ENCODE measurements at regions not wholly inside any gene's neighbourhood (a gene's known extent, or its start where the extent isn't known, plus 50 kb on each side); places are given as distances from the start of the nearest gene placed in this dataset.

DNA sequence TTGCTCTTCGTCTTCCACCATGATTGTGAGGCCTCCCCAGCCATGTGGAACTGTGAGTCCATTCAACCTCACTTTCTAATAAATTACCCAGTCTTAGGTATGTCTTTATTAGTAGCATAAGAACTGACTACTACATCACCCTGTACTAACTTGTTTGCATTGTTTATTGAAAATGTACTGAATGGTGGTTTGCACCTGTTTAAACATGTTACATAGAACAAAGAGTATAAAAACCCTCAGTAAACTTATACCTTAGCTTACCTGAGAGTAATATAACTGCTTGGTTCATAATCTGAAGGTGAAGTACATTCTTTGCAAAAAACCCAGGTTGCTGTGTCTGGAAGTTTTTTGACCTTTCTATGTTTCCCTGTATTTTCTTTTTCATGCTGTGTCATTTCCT, 777.8 kb downstream of the TBC1D32 start:
- DNase-seq (ENCODE audit: low read depth, low spot score): no peak
- Histone ChIP-seq H3K4me3 (ENCODE audit: low read depth, low read length) (no peak overlapping the region), H3K9me3 (ENCODE audit: control insufficient read depth, insufficient read depth, low read length) (peaks cover 4% of the 10 kb centered on the region), H3K27ac (ENCODE audit: low read depth, low read length) (no peak overlapping the region), H3K27me3 (ENCODE audit: control insufficient read depth, insufficient read depth, low read length) (no peaks in the 10 kb centered on the region)
- ChIA-PET CTCF (no interaction called here), POLR2A (no interaction called here)
- TF ChIP-seq, protein P1, sequence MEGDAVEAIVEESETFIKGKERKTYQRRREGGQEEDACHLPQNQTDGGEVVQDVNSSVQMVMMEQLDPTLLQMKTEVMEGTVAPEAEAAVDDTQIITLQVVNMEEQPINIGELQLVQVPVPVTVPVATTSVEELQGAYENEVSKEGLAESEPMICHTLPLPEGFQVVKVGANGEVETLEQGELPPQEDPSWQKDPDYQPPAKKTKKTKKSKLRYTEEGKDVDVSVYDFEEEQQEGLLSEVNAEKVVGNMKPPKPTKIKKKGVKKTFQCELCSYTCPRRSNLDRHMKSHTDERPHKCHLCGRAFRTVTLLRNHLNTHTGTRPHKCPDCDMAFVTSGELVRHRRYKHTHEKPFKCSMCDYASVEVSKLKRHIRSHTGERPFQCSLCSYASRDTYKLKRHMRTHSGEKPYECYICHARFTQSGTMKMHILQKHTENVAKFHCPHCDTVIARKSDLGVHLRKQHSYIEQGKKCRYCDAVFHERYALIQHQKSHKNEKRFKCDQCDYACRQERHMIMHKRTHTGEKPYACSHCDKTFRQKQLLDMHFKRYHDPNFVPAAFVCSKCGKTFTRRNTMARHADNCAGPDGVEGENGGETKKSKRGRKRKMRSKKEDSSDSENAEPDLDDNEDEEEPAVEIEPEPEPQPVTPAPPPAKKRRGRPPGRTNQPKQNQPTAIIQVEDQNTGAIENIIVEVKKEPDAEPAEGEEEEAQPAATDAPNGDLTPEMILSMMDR (IDR thresholded peaks at IDR 0.05; ENCODE audit: low read depth, low read length): no peak

DNA sequence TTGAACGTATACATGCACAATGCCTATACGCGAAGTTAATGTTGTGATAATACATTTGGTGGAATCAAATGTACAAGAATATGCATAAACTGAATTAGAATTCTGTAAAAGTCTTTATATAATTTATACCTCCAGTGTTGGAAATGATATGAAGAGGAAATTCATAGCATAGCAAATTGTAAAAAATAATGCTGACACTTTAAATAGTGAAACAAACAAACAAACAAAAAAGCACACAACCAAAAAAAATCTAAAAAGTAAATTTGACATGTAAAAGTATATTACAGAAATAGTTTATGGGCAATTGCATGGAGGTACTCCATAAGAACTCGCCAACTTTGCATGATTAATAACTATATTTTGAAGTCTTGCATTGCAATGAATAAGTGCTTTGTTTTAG, 780.9 kb downstream of the TBC1D32 start:
- no peak overlapping the region for H3K4me3 ChIP-seq (ENCODE audit: low read depth, low read length)
- ChIA-PET CTCF (no interaction called here), POLR2A (no interaction called here)
- TF ChIP-seq, protein P1 (IDR thresholded peaks at IDR 0.05; ENCODE audit: low read depth, low read length): no peak
- H3K27me3 ChIP-seq (ENCODE audit: control insufficient read depth, insufficient read depth, low read length): no peaks in the 10 kb centered on the region
- peaks cover 8% of the 10 kb centered on the region for H3K9me3 ChIP-seq (ENCODE audit: control insufficient read depth, insufficient read depth, low read length)
- no peak overlapping the region for H3K27ac ChIP-seq (ENCODE audit: low read depth, low read length)
- no peak for DNase-seq (ENCODE audit: low read depth, low spot score)

DNA sequence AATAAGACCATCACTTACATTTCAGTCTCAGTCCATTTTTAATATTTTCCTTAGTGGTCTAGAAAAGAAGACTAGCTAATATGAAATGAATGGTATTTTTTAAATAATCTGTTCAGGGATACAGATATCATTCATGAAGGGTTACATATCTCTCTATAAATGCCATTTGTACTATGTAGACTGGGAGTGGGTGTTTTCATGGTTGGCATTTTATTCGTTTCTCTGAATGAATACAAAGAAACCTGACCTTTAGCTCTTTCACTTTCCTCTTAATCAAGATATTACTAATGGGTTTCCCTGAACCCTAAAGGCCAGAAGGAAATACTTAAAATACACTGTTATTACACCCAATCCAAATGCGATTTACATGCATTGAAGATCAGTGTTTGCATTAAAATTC, 788.9 kb downstream of the TBC1D32 start:
- Histone ChIP-seq H3K4me3 (ENCODE audit: low read depth, low read length) (no peak overlapping the region), H3K27me3 (ENCODE audit: control insufficient read depth, insufficient read depth, low read length) (no peaks in the 10 kb centered on the region), H3K9me3 (ENCODE audit: control insufficient read depth, insufficient read depth, low read length) (no peaks in the 10 kb centered on the region), H3K27ac (ENCODE audit: low read depth, low read length) (no peak overlapping the region)
- TF ChIP-seq, protein P1 (IDR thresholded peaks at IDR 0.05; ENCODE audit: low read depth, low read length): no peak
- POLR2A ChIA-PET: no interaction called here
- no peak for DNase-seq (ENCODE audit: low read depth, low spot score)
- CTCF ChIA-PET: no interaction called here

DNA sequence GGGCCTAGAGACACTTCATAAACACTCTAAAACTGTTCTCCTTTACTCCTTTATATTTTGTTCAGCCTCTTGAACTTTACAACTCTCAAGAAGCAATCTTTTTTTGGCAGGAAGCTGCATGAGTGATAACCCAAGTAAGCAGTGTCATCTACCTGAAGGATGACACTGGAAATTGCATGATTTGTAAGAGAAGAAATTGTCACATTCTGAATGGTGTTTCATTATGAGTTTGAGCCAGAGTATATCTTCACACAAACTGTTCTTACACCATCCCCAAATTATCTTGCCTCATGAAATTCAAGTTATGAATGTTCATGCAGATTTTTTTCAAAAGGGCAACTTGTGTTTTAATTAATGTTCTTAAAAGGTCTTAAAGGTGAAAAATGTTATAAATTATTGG, 799.3 kb downstream of the TBC1D32 start:
- POLR2A ChIA-PET: no interaction called here
- Histone ChIP-seq H3K27me3 (ENCODE audit: control insufficient read depth, insufficient read depth, low read length) (no peaks in the 10 kb centered on the region), H3K27ac (ENCODE audit: low read depth, low read length) (no peak overlapping the region), H3K4me3 (ENCODE audit: low read depth, low read length) (no peak overlapping the region), H3K9me3 (ENCODE audit: control insufficient read depth, insufficient read depth, low read length) (peaks cover 2% of the 10 kb centered on the region; the same call in 1 of the 2 replicates)
- CTCF ChIA-PET: no interaction called here
- TF ChIP-seq, protein P1 (IDR thresholded peaks at IDR 0.05; ENCODE audit: low read depth, low read length): no peak
- DNase-seq (ENCODE audit: low read depth, low spot score): no peak

DNA sequence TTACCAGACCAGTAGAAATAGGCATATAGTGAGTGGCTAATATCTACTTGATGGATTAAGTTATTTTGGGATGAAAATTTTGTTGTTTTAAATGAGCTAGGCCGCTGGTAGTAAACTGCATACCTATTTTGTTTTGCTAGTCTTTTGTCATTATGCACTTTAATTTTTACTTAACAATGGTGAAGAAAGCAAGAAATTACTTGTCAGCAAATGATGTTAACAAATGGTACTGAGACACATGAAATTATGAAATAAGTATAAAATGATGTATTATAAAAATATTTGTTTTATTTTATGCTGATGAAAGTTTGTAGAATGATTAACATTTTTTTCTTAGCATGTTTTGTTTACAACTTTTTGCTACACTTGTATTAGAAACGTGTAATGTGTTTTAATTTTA, 807.7 kb downstream of the TBC1D32 start:
- CTCF ChIA-PET: no interaction called here
- H3K9me3 ChIP-seq (ENCODE audit: control insufficient read depth, insufficient read depth, low read length): peaks cover 8% of the 10 kb centered on the region; the same call in 1 of the 2 replicates
- DNase-seq (ENCODE audit: low read depth, low spot score): no peak
- no peak overlapping the region for H3K4me3 ChIP-seq (ENCODE audit: low read depth, low read length)
- POLR2A ChIA-PET: no interaction called here
- TF ChIP-seq, protein P1 (IDR thresholded peaks at IDR 0.05; ENCODE audit: low read depth, low read length): no peak
- H3K27ac ChIP-seq (ENCODE audit: low read depth, low read length): no peak overlapping the region
- no peaks in the 10 kb centered on the region for H3K27me3 ChIP-seq (ENCODE audit: control insufficient read depth, insufficient read depth, low read length)

All from AG04450 (cell line).